Heart left ventricle (tissue), 16 donors: ENCODE measurements at regions not wholly inside any gene's neighbourhood (a gene's known extent, or its start where the extent isn't known, plus 50 kb on each side); places are given as distances from the start of the nearest gene placed in this dataset.
A peak's percentile ranks its signal among the peaks of the same experiment; 100 is the strongest.

Experiments used
- ATAC-seq, 4 donors: fragments of 200-7000 bp; cut with Tn5 transposase; one replicate each; pipeline ENCODE4 v1.9.1; 2020 to 2022; ENCODE audit warnings: moderate library complexity in 4 of 4, mild to moderate bottlenecking in 3 of 4, moderate number of reproducible peaks in 1 of 4
- DNase-seq, 5 donors: peaks; one replicate each; pipeline ENCODE4 v3.0.0-alpha.2; 2020
- H3K27ac ChIP-seq, 12 donors: fragments of 200-600 bp; sonication (generic) in 4 of 12; one replicate each; pipeline versions ENCODE4 v1.5.0 to v1.8.0; 2016 to 2022; ENCODE audit warnings: mild to moderate bottlenecking in 2 of 12
- H3K27me3 ChIP-seq, 9 donors: fragments of 200-600 bp; sonication (generic) in 2 of 9; one replicate each; pipeline versions ENCODE4 v1.5.1 to v1.8.0; 2016 to 2022; ENCODE audit warnings: mild to moderate bottlenecking in 3 of 9
- H3K36me3 ChIP-seq, 9 donors: fragments of 200-600 bp; sonication (generic) in 2 of 9; one replicate each; pipeline versions ENCODE4 v1.5.0 to v1.8.0; 2018 to 2022; ENCODE audit warnings: mild to moderate bottlenecking in 2 of 9
- H3K4me1 ChIP-seq, 12 donors: fragments of 200-600 bp; sonication (generic) in 4 of 12; one replicate each; pipeline versions ENCODE4 v1.5.0 to v1.8.0; 2016 to 2022; ENCODE audit warnings: mild to moderate bottlenecking in 3 of 12
- H3K4me3 ChIP-seq, 12 donors: fragments of 200-600 bp; sonication (generic) in 4 of 12; one replicate each; pipeline versions ENCODE4 v1.5.0 to v1.8.0; 2017 to 2022; ENCODE audit warnings: mild to moderate bottlenecking in 9 of 12, moderate library complexity in 4 of 12
- H3K9me3 ChIP-seq, 12 donors: fragments of 200-600 bp; sonication (generic) in 4 of 12; one replicate each; pipeline versions ENCODE4 v1.5.0 to v1.8.0; 2016 to 2022; ENCODE audit warnings: mild to moderate bottlenecking in 1 of 12
- POLR2A ChIP-seq, 2 donors: fragments of 450-650 bp; IDR thresholded peaks; one replicate each; pipeline ENCODE4 v1.6.1; 2017; ENCODE audit warnings: antibody characterized with exemption in 2 of 2, mild to moderate bottlenecking in 2 of 2, moderate library complexity in 2 of 2
- whole genome bisulfite sequencing, 4 donors: extraction: QIAGEN DNeasy Blood & Tissue Kit in 2 of 4; methylation state at CpG; one replicate each; pipeline versions ENCODE4 v1.1.5 to v1.1.7; 2013 to 2018; 5-methylcytosine and 5-hydroxymethylcytosine counted together
- intact Hi-C, 10 donors: fragments of 100-400 bp; cut with DNase I; formaldehyde crosslinking; loops; one replicate each; pipeline versions ENCODE4 v1.11.1 to v1.14.2; 2022
- TF ChIP-seq, protein P1 (sequence below), 12 donors: fragments of 200-600 bp; sonication (generic) in 4 of 12; IDR thresholded peaks; one replicate each; pipeline versions ENCODE4 v1.5.0 to v1.8.0; 2018 to 2022; ENCODE audit warnings: antibody characterized with exemption in 12 of 12, mild to moderate bottlenecking in 5 of 12
- donor health status: ischemic (EF 13 %, LVEDD 7.1; RV severe dilation, severe dysfunction).
- donor health status: healthy with polysubstance abuse.
- donor health status: DM: no; HTN: yes; CAD: no.
- donor health status: DM: no; HTN: no; CAD: no.
- donor health status: ischemic (EF 25% LVEDD 6.9; RV normal size, moderate dysfunction).
- donor health status: ischemic (EF 25% LVEDD 5.7; RV mildly dilated, moderate dysfunction).
- donor health status: healthy.
- donor health status: DM: yes; HTN: yes; CAD: no.
- donor health status: ischemic (EF 35%, LVEDD 5.7; RV mildly dilated, moderate dysfunction).
- donor health status: nonischemic (EF 11% LVEDD 7.7; RV severe dilation, severe dysfunction).
- donor health status: DM: yes; HTN: yes; CAD: no.
- donor health status: PGD.
- donor health status: ischemic (EF 29% LVEDD 5.4; RV normal size, mild dysfunction).
- donor health status: nonischemic (EF 23%, LVEDD 6.1; RV moderate dilation, normal function).

DNA sequence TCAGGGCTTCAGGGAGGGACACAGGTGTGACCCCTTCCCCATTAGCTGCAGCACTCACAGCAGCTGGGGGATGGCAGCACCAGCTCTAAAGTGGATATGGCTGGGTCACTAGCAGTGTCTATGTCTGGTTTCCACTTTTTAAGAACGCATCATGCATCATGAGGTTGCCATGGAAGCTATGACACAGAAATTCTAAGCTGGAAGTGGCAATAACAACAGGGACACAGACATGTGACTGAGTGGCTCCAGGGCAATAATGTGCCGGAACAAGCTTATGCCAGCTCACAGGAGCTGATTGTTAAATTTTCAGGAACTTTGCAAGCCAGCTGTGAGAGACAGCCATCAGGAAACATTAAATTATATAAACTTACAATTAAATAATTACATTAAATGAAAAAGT, 51.2 kb upstream of the NFASC start:
- intact Hi-C loops, result loop anchor here in 1 of 10 donors (5.0 kb wide), 1 partner anchor 43 kb away; no protein-coding TSS in a partner anchor
- 48 to 95% (median 77%) methylated on average over 2 of the region's 2 CpGs for WGBS, 4 donors
- Histone ChIP-seq H3K4me3 (no peak overlapping the region), H3K27ac (peak overlapping the region in 6 of 12 donors; percentile 19 to 69 (median 31)), H3K36me3 (no peaks in the 10 kb centered on the region), H3K4me1 (peaks cover 0 to 51% (median 18%) of the 10 kb centered on the region in 12 donors), H3K27me3 (no peaks in the 10 kb centered on the region), H3K9me3 (peaks cover 0 to 5% (median 0%) of the 10 kb centered on the region in 12 donors)
- DNase-seq (no peak), ATAC-seq (peak in 2 of 4 donors; percentile 10 to 12)
- no peak for TF ChIP-seq POLR2A (IDR thresholded peaks at IDR 0.05)
- TF ChIP-seq, protein P1, sequence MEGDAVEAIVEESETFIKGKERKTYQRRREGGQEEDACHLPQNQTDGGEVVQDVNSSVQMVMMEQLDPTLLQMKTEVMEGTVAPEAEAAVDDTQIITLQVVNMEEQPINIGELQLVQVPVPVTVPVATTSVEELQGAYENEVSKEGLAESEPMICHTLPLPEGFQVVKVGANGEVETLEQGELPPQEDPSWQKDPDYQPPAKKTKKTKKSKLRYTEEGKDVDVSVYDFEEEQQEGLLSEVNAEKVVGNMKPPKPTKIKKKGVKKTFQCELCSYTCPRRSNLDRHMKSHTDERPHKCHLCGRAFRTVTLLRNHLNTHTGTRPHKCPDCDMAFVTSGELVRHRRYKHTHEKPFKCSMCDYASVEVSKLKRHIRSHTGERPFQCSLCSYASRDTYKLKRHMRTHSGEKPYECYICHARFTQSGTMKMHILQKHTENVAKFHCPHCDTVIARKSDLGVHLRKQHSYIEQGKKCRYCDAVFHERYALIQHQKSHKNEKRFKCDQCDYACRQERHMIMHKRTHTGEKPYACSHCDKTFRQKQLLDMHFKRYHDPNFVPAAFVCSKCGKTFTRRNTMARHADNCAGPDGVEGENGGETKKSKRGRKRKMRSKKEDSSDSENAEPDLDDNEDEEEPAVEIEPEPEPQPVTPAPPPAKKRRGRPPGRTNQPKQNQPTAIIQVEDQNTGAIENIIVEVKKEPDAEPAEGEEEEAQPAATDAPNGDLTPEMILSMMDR (IDR thresholded peaks at IDR 0.05), result no peak
